A549 (cell line): ENCODE measurements at regions not wholly inside any gene's neighbourhood (a gene's known extent, or its start where the extent isn't known, plus 50 kb on each side); places are given as distances from the start of the nearest gene placed in this dataset.

ENCODE experiments used
- BHLHE40 ChIP-seq: IDR thresholded peaks from 2 replicates; pipeline ENCODE4 v1.6.1; 2012; ENCODE audit warnings: low read depth, low read length, inconsistent platforms
- CTCF ChIP-seq: fragments of >200 bp; sonication (Bioruptor Twin); formaldehyde crosslinking; IDR thresholded peaks from 3 replicates; pipeline ENCODE4 v1.5.1; 2016
- ELK1 ChIP-seq: fragments of 150-350 bp; IDR thresholded peaks from 2 replicates; pipeline ENCODE4 v1.6.1; 2014; ENCODE audit warnings: low read depth, mild to moderate bottlenecking, low read length
- EP300 ChIP-seq, 2 experiments: fragments of >200 bp; sonication (Bioruptor Twin); formaldehyde crosslinking; IDR thresholded peaks; 2 replicates in 1 of 2; 3 replicates in 1 of 2; pipeline ENCODE4 v1.6.1; 2016 to 2017
- HDAC2 ChIP-seq: fragments of 200-600 bp; sonication (generic); IDR thresholded peaks from 2 replicates; pipeline ENCODE4 v1.6.1; 2016
- RCOR1 ChIP-seq: fragments of 150-350 bp; IDR thresholded peaks from 2 replicates; pipeline ENCODE4 v1.6.1; 2014; ENCODE audit warnings: antibody characterized with exemption, low read length, low read depth
- SMC3 ChIP-seq: fragments of >200 bp; sonication (Bioruptor Twin); formaldehyde crosslinking; IDR thresholded peaks from 3 replicates; pipeline ENCODE4 v1.6.1; 2018; ENCODE audit warnings: inconsistent platforms
- ZFP36 ChIP-seq: fragments of 450-650 bp; IDR thresholded peaks from 2 replicates; pipeline ENCODE4 v1.6.1; 2014; ENCODE audit warnings: borderline replicate concordance; ENCODE audit not compliant: partially characterized antibody

DNA sequence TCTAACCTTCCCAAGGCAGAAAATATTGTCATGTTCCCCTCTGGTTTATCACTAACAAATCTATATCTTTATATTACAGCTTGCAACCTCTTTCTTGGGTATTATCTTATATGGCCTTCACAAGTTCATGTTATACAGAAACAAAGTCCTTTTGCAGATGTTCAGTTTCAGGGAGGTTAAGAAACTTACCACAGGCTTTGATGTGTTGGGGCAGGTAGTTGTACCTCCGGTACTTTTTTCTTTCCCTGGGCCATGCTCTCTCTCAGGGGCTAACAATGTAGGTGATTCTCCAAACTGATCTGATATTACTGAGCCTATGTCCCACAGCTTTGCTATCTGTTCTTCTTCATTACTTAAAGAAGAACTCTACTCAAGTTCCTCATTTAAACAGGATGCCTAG is 548.9 kb upstream of the SYT4 start:
- TF ChIP-seq ZFP36 = no peak
- no peak for TF ChIP-seq ELK1
- TF ChIP-seq SMC3 = no peak
- no peak for TF ChIP-seq CTCF
- no peak for TF ChIP-seq EP300 (IDR thresholded peaks at IDR 0.05)
- no peak for TF ChIP-seq RCOR1
- TF ChIP-seq HDAC2 = no peak
- no peak for TF ChIP-seq BHLHE40
